ENCODE measurements at regions not wholly inside any gene's neighbourhood (a gene's known extent, or its start where the extent isn't known, plus 50 kb on each side); places are given as distances from the start of the nearest gene placed in this dataset.

DNA sequence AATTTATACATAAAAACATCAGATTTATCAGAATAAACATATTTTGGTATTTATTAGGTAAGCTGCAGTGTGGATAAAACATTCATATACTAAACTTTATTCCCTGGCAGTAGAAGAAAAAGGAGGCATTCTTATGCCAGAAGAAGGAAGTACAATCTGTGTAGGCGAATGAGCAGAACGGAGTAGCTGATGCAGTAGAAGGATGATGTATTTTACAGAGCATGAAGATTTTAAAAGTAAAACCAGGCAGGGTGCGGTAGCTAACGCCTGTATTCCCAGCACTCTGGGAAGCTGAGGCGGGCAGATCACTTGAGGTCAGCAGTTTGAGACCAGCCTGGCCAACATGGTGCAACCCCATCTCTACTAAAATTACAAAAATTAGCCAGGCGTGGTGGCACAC is 294.9 kb upstream of the MKLN1 start:
- no peak overlapping the region for H3K27ac ChIP-seq
- TF ChIP-seq, protein P1, sequence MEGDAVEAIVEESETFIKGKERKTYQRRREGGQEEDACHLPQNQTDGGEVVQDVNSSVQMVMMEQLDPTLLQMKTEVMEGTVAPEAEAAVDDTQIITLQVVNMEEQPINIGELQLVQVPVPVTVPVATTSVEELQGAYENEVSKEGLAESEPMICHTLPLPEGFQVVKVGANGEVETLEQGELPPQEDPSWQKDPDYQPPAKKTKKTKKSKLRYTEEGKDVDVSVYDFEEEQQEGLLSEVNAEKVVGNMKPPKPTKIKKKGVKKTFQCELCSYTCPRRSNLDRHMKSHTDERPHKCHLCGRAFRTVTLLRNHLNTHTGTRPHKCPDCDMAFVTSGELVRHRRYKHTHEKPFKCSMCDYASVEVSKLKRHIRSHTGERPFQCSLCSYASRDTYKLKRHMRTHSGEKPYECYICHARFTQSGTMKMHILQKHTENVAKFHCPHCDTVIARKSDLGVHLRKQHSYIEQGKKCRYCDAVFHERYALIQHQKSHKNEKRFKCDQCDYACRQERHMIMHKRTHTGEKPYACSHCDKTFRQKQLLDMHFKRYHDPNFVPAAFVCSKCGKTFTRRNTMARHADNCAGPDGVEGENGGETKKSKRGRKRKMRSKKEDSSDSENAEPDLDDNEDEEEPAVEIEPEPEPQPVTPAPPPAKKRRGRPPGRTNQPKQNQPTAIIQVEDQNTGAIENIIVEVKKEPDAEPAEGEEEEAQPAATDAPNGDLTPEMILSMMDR (conservative IDR thresholded peaks at IDR 0.05), result no peak

DNA sequence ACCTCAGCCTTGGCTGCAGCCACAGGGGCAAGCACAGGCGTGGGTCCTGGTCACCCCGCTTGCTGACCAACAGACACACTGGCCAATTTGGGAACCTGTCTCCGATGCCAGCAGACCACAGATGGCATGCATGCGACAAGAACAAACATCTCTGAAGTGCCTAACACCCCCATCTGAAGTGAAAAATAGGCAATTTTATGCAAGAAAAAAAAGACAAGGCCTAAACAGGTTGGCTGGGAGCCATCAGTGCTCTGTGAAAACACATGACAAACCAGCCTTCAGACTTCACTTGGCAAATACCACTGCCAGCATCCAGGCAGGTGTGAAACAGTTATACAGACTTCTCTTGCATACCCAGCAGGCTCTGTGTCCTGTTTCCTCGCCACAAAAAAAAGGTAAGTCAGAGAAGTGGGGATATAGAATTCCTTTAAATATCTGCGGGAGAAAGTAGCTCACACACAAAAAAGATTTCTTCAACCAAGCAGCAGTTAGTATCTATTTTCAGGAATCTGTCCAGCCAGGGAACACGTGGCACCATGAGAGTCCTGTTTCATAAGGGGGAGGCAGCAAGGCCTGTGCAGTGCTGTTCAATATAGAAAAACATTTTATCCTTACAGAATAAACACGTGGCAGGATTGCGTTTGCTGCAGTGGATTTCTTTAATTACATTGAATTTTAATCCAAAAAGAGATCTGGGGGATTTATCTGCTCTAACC is 293.4 kb upstream of the MKLN1 start:
- peak overlapping the region; percentile 4; the same call in 1 of the 2 replicates for H3K27ac ChIP-seq
- TF ChIP-seq, protein P1 (conservative IDR thresholded peaks at IDR 0.05), result no peak

DNA sequence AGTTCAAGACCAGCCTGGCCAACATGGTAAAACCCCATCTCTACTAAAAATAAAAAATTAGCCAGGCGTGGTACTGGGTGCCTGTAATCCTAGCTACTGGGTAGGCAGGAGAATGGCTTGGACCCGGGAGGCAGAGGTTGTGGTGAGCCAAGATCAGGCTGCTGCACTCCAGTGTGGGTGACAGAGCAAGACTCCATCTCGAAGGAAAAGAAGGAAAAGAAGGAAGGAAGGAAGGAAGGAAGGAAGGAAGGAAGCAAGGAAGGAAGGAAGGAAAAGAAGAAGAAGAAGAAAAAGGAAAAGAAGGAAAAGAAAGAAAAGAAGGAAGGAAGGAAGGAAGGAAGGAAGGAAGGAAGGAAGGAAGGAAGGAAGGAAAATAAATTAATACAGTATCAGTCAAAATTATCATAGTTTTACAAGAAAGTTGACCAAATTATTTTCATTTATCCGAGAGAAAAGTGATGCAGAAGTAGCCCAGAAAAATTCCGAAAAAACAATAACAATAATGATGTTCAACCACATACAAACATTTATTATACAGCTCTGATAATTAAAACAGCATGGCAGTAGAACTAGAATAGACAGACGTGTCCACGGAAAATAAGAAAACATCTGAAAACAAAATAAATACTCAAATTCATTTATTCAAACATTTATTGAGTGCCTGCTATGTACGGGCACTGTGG is 292.4 kb upstream of the MKLN1 start:
- peak overlapping the region; percentile 4; the same call in 1 of the 2 replicates for H3K27ac ChIP-seq
- TF ChIP-seq, protein P1 (conservative IDR thresholded peaks at IDR 0.05), result no peak

DNA sequence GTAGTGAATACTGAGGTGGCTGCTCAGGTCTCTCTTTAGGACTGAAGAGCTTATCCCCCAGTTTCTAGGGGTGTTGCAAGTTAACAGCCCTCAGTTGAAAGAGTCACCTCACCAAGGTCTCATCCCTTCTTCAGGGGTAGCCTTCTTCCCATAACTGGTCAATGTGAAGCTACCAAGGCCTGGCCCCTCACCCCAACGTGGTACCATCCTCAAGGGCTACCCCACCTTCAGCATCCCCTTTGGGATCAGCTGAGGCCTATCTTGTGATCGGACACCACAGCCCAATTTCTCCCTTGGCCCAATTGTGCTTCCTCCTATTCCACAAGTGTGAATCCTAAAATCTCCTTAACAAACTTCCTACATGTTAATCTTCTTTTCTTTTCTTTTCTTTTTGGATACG is 289.5 kb upstream of the MKLN1 start:
- no peak overlapping the region for H3K27ac ChIP-seq
- TF ChIP-seq, protein P1 (conservative IDR thresholded peaks at IDR 0.05), result no peak

DNA sequence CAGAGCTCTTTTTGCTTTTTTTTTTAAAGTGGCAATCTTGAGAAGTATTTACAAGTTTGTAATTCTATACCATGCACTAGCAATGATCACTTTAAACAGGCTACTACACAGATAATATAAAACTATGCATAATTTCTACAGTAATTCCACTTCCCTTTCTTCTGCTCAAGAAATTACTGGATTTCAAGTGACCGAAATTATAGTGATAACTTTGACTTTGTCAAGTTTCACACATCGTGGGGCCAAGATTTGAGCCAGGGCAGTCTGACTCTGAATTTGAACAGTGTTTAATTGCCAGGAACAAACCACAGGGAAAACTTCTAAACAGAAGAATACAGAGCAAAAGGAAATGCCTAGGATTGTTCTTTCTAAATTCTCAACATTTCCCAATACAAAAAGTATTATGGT is 288.3 kb upstream of the MKLN1 start:
- TF ChIP-seq, protein P1 (conservative IDR thresholded peaks at IDR 0.05), result no peak
- H3K27ac ChIP-seq, result no peak overlapping the region; the same call in 1 of the 2 replicates

DNA sequence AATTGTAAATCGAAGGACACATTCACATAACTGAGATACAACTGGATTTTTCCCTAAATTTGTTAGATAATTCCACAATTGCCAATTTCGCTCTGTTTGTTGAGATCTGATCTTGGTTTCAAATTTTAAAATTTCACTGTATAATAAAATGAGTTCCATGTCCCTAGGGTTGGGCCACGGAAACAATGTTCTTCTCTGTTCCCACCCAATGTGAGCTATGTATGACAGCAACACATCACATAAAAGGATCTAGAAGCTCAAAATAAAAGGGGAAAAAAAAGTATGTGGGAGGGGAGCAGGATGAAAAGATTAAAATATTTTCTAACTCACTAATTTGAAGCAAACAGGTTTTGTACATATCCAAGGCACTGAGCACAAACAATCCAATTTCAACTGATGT is 287.8 kb upstream of the MKLN1 start:
- peak overlapping the region; percentile 60 for H3K27ac ChIP-seq

DNA sequence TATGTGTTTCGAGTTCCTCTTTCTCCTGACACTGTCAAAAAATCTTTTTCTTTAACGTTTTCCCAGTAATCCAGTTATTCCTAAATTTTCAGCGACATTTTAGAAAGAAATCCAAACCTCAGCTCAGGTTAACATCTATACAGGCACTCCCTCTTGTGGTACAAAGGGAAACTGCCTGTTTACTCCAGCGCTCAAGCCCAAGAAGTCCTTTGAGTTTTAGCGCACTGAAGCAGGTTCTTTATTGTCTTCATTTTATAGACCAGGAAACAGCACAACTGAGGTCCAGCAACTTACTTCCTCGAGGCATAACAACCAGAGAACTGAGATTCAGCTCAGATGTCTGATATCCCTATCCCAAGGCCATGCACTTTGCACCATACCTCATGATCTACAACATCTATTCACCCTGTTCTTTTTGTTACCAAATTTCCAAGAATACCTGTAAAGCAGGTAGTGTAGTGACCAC is 287.2 kb upstream of the MKLN1 start:
- TF ChIP-seq, protein P1 (conservative IDR thresholded peaks at IDR 0.05), result peak; percentile 95
- H3K27ac ChIP-seq, result peak overlapping the region; percentile 60

More for the DNA sequence above, 287.8 kb upstream of the MKLN1 start:
- TF ChIP-seq, protein P1 (conservative IDR thresholded peaks at IDR 0.05), result no peak

DNA sequence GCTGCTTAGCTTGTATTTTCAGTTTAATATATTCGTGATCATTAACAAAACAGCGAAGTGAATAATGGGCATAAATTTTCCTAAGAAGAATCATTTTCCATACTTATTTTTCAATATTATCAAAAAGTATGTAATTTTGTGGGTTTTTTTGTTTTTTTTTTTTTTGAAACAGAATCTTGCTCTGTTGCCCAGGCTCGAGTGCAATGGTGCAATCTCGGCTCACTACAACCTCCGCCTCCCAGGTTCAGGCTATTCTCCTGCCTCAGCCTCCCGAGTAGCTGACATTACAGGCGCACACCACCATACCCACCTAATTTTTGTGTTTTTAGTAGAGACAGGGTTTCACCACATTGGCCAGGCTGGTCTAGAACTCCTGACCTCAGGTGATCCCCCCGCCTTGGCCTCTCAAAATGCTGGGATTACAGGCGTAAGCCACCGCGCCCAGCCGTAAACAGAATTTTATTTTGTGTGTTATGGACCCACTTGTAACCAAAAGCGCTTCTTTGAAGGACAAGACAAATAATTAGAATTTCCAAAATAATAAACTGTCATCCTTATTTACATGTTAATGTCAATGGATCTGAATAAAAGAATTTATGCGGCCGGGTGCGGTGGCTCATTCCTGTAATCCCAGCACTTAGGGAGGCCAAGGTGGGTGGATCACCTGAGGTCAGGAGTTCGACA is 286.5 kb upstream of the MKLN1 start:
- peak overlapping the region; percentile 60 for H3K27ac ChIP-seq
